ENCODE measurements at regions not wholly inside any gene's neighbourhood (a gene's known extent, or its start where the extent isn't known, plus 50 kb on each side); places are given as distances from the start of the nearest gene placed in this dataset.
"Not testable (repeated sequence)": the region's sequence is repeated elsewhere in the genome, so short reads cannot be mapped to it uniquely, and the experiment has no call there.

GRCh38 chr17:62322313-62322712, 58.0 kb upstream of the EFCAB3 start:
- no peak for DNase-seq (ENCODE audit: low read depth, low spot score)

- DNase-seq (ENCODE audit: low read depth, low spot score): no peak
Observed at GRCh38 chr17:62321451-62321850, 58.9 kb upstream of the EFCAB3 start.

GRCh38 chr17:62319846-62320245, 60.5 kb upstream of the EFCAB3 start:
- DNase-seq (ENCODE audit: low read depth, low spot score): no peak

- no peak for DNase-seq (ENCODE audit: low read depth, low spot score)
Observed at GRCh38 chr17:62309396-62309795, 71.0 kb upstream of the EFCAB3 start.

- DNase-seq (ENCODE audit: low read depth, low spot score): no peak
Observed at GRCh38 chr17:62307196-62307595, 73.2 kb upstream of the EFCAB3 start.

GRCh38 chr17:62303476-62303875, 76.9 kb upstream of the EFCAB3 start:
- DNase-seq (ENCODE audit: low read depth, low spot score): no peak

- DNase-seq (ENCODE audit: low read depth, low spot score): no peak
Observed at GRCh38 chr17:62300697-62301096, 79.7 kb upstream of the EFCAB3 start.

- not testable (repeated sequence) for DNase-seq (ENCODE audit: low read depth, low spot score)
Observed at GRCh38 chr17:62275290-62275689, 105.1 kb upstream of the EFCAB3 start.

GRCh38 chr17:62268361-62268760, 112.0 kb upstream of the EFCAB3 start:
- not testable (repeated sequence) for DNase-seq (ENCODE audit: low read depth, low spot score)

- DNase-seq (ENCODE audit: low read depth, low spot score): not testable (repeated sequence)
Observed at GRCh38 chr17:62264974-62265373, 115.4 kb upstream of the EFCAB3 start.

GRCh38 chr17:62255791-62256190, 124.6 kb upstream of the EFCAB3 start:
- DNase-seq (ENCODE audit: low read depth, low spot score): not testable (repeated sequence)

- peak; percentile 0 for DNase-seq (ENCODE audit: low read depth, low spot score)
Observed at GRCh38 chr17:62242076-62242475, 138.3 kb upstream of the EFCAB3 start.

- not testable (repeated sequence) for DNase-seq (ENCODE audit: low read depth, low spot score)
Observed at GRCh38 chr17:62239569-62239968, 140.8 kb upstream of the EFCAB3 start.

GRCh38 chr17:62238551-62239338, 141.6 kb upstream of the EFCAB3 start:
- not testable (repeated sequence) for DNase-seq (ENCODE audit: low read depth, low spot score)

GRCh38 chr17:62233822-62234481, 146.4 kb upstream of the EFCAB3 start:
- not testable (repeated sequence) for DNase-seq (ENCODE audit: low read depth, low spot score)

GRCh38 chr17:62231293-62231692, 149.1 kb upstream of the EFCAB3 start:
- not testable (repeated sequence) for DNase-seq (ENCODE audit: low read depth, low spot score)

GRCh38 chr17:62226610-62227240, 153.6 kb upstream of the EFCAB3 start:
- peak; percentile 1 for DNase-seq (ENCODE audit: low read depth, low spot score)

GRCh38 chr17:62223585-62223984, 156.8 kb upstream of the EFCAB3 start:
- DNase-seq (ENCODE audit: low read depth, low spot score): not testable (repeated sequence)

GRCh38 chr17:62219221-62219899, 154.3 kb upstream of the MED13 start:
- no peak for DNase-seq (ENCODE audit: low read depth, low spot score)

- no peak for DNase-seq (ENCODE audit: low read depth, low spot score)
Observed at GRCh38 chr17:62216847-62217246, 151.8 kb upstream of the MED13 start.

GRCh38 chr17:62215891-62216290, 150.8 kb upstream of the MED13 start:
- not testable (repeated sequence) for DNase-seq (ENCODE audit: low read depth, low spot score)

- no peak for DNase-seq (ENCODE audit: low read depth, low spot score)
Observed at GRCh38 chr17:62206550-62206949, 141.5 kb upstream of the MED13 start.
